HAP-1 (cell line): ENCODE measurements at regions not wholly inside any gene's neighbourhood (a gene's known extent, or its start where the extent isn't known, plus 50 kb on each side); places are given as distances from the start of the nearest gene placed in this dataset.

ENCODE experiments used
- DNase-seq, 2 experiments: peaks; one replicate each; pipeline ENCODE4 v3.0.0-alpha.2; 2016 to 2020; ENCODE audit warnings: low spot score in 2 of 2
- H3K27me3 ChIP-seq: fragments of 250-450 bp; sonication (Bioruptor Pico); 2 replicates; pipeline ENCODE4 v1.5.1; 2020; ENCODE audit warnings: low read depth, mild to moderate bottlenecking, moderate library complexity
- H3K36me3 ChIP-seq: fragments of 250-450 bp; sonication (Bioruptor Pico); replicated peaks from 2 replicates; pipeline ENCODE4 v1.5.1; 2020; ENCODE audit warnings: mild to moderate bottlenecking
- H3K4me1 ChIP-seq: fragments of 250-450 bp; sonication (Bioruptor Pico); 2 replicates; pipeline ENCODE4 v1.5.1; 2020; ENCODE audit warnings: mild to moderate bottlenecking
- H3K4me3 ChIP-seq: fragments of 250-450 bp; sonication (Bioruptor Pico); 2 replicates; pipeline ENCODE4 v1.5.1; 2020; ENCODE audit warnings: mild to moderate bottlenecking, moderate library complexity
- H3K9me3 ChIP-seq: fragments of 250-450 bp; sonication (Bioruptor Pico); 2 replicates; pipeline ENCODE4 v1.5.1; 2020; ENCODE audit warnings: mild to moderate bottlenecking, moderate library complexity
- in situ Hi-C: fragments of 300-500 bp; cut with MboI; formaldehyde crosslinking; loops from 3 replicates; pipeline ENCODE4 v1.14.3; 2020; ENCODE audit warnings: low sequenced_read_pairs, inconsistent platforms, mixed read lengths

- no peak for DNase-seq
- no peaks in the 10 kb centered on the region for H3K4me1 ChIP-seq
- no peaks in the 10 kb centered on the region; the same call in 1 of the 2 replicates for H3K9me3 ChIP-seq
- H3K4me3 ChIP-seq, result no peak overlapping the region
- no peaks in the 10 kb centered on the region for H3K36me3 ChIP-seq
- H3K27me3 ChIP-seq, result no peaks in the 10 kb centered on the region
- in situ Hi-C loops, result no loop called here
Measured at GRCh38 chr5:13331585-13331984, 612.9 kb downstream of the DNAH5 start.

- H3K27me3 ChIP-seq, result no peaks in the 10 kb centered on the region
- no peaks in the 10 kb centered on the region for H3K4me1 ChIP-seq
- H3K9me3 ChIP-seq, result no peaks in the 10 kb centered on the region; the same call in 1 of the 2 replicates
- in situ Hi-C loops, result no loop called here
- H3K36me3 ChIP-seq, result no peaks in the 10 kb centered on the region
- no peak for DNase-seq
- no peak overlapping the region for H3K4me3 ChIP-seq
Measured at GRCh38 chr5:13328316-13328715, 616.2 kb downstream of the DNAH5 start.

GRCh38 chr5:13325765-13326164 is 618.7 kb downstream of the DNAH5 start:
- Histone ChIP-seq H3K4me1 (no peaks in the 10 kb centered on the region), H3K9me3 (no peaks in the 10 kb centered on the region; the same call in 1 of the 2 replicates), H3K27me3 (no peaks in the 10 kb centered on the region), H3K36me3 (no peaks in the 10 kb centered on the region), H3K4me3 (no peak overlapping the region)
- no peak for DNase-seq
- in situ Hi-C loops, result no loop called here

GRCh38 chr5:13322769-13323168 is 621.7 kb downstream of the DNAH5 start:
- in situ Hi-C loops, result no loop called here
- no peaks in the 10 kb centered on the region for H3K4me1 ChIP-seq
- H3K36me3 ChIP-seq, result no peaks in the 10 kb centered on the region
- no peak overlapping the region for H3K4me3 ChIP-seq
- no peaks in the 10 kb centered on the region for H3K27me3 ChIP-seq
- no peak for DNase-seq
- H3K9me3 ChIP-seq, result no peaks in the 10 kb centered on the region; the same call in 1 of the 2 replicates

- no peak for DNase-seq
- in situ Hi-C loops, result no loop called here
- Histone ChIP-seq H3K27me3 (no peaks in the 10 kb centered on the region), H3K4me1 (no peaks in the 10 kb centered on the region), H3K36me3 (no peaks in the 10 kb centered on the region), H3K4me3 (no peak overlapping the region), H3K9me3 (no peaks in the 10 kb centered on the region)
Measured at GRCh38 chr5:13317654-13318053, 626.8 kb downstream of the DNAH5 start.

GRCh38 chr5:13316176-13316575 is 628.3 kb downstream of the DNAH5 start:
- in situ Hi-C loops, result no loop called here
- no peak overlapping the region for H3K4me3 ChIP-seq
- H3K36me3 ChIP-seq, result no peaks in the 10 kb centered on the region
- H3K4me1 ChIP-seq, result no peaks in the 10 kb centered on the region
- no peaks in the 10 kb centered on the region for H3K27me3 ChIP-seq
- no peak for DNase-seq
- no peaks in the 10 kb centered on the region for H3K9me3 ChIP-seq

GRCh38 chr5:13307480-13307879 is 637.0 kb downstream of the DNAH5 start:
- Histone ChIP-seq H3K27me3 (no peaks in the 10 kb centered on the region), H3K36me3 (no peaks in the 10 kb centered on the region), H3K4me3 (no peak overlapping the region), H3K4me1 (no peaks in the 10 kb centered on the region), H3K9me3 (no peaks in the 10 kb centered on the region)
- in situ Hi-C loops, result no loop called here
- DNase-seq, result no peak

- H3K4me3 ChIP-seq, result no peak overlapping the region
- no peaks in the 10 kb centered on the region for H3K27me3 ChIP-seq
- no peak for DNase-seq
- no peaks in the 10 kb centered on the region for H3K4me1 ChIP-seq
- no peaks in the 10 kb centered on the region for H3K36me3 ChIP-seq
- no peaks in the 10 kb centered on the region for H3K9me3 ChIP-seq
- in situ Hi-C loops, result no loop called here
Measured at GRCh38 chr5:13303445-13303844, 641.0 kb downstream of the DNAH5 start.

GRCh38 chr5:13278811-13279210 is 665.7 kb downstream of the DNAH5 start:
- in situ Hi-C loops, result no loop called here
- no peak for DNase-seq
- no peaks in the 10 kb centered on the region for H3K9me3 ChIP-seq
- H3K36me3 ChIP-seq, result no peaks in the 10 kb centered on the region
- H3K27me3 ChIP-seq, result no peaks in the 10 kb centered on the region
- no peaks in the 10 kb centered on the region for H3K4me1 ChIP-seq
- no peak overlapping the region for H3K4me3 ChIP-seq

GRCh38 chr5:13278148-13278547 is 666.3 kb downstream of the DNAH5 start:
- Histone ChIP-seq H3K27me3 (no peaks in the 10 kb centered on the region), H3K9me3 (no peaks in the 10 kb centered on the region), H3K4me3 (no peak overlapping the region), H3K36me3 (no peaks in the 10 kb centered on the region), H3K4me1 (no peaks in the 10 kb centered on the region)
- peak in 1 of 2 experiments; percentile 4 for DNase-seq
- in situ Hi-C loops, result no loop called here

- Histone ChIP-seq H3K9me3 (no peaks in the 10 kb centered on the region), H3K4me1 (no peaks in the 10 kb centered on the region), H3K27me3 (no peaks in the 10 kb centered on the region), H3K4me3 (no peak overlapping the region), H3K36me3 (no peaks in the 10 kb centered on the region)
- no peak for DNase-seq
- in situ Hi-C loops, result no loop called here
Measured at GRCh38 chr5:13276156-13276555, 668.3 kb downstream of the DNAH5 start.

- Histone ChIP-seq H3K27me3 (no peaks in the 10 kb centered on the region), H3K9me3 (no peaks in the 10 kb centered on the region), H3K36me3 (no peaks in the 10 kb centered on the region), H3K4me3 (no peak overlapping the region), H3K4me1 (no peaks in the 10 kb centered on the region)
- no peak for DNase-seq
- in situ Hi-C loops, result no loop called here
Measured at GRCh38 chr5:13263701-13264100, 680.8 kb downstream of the DNAH5 start.

- H3K4me1 ChIP-seq, result no peaks in the 10 kb centered on the region
- H3K9me3 ChIP-seq, result no peaks in the 10 kb centered on the region
- in situ Hi-C loops, result no loop called here
- no peak for DNase-seq
- no peaks in the 10 kb centered on the region for H3K27me3 ChIP-seq
- no peak overlapping the region for H3K4me3 ChIP-seq
- no peaks in the 10 kb centered on the region for H3K36me3 ChIP-seq
Measured at GRCh38 chr5:13253111-13253510, 691.4 kb downstream of the DNAH5 start.

GRCh38 chr5:13252699-13253098 is 691.8 kb downstream of the DNAH5 start:
- no peak for DNase-seq
- Histone ChIP-seq H3K4me1 (no peaks in the 10 kb centered on the region), H3K4me3 (no peak overlapping the region), H3K27me3 (no peaks in the 10 kb centered on the region), H3K9me3 (no peaks in the 10 kb centered on the region), H3K36me3 (no peaks in the 10 kb centered on the region)
- in situ Hi-C loops, result no loop called here

- DNase-seq, result no peak
- in situ Hi-C loops, result no loop called here
- no peaks in the 10 kb centered on the region for H3K9me3 ChIP-seq
- H3K4me1 ChIP-seq, result no peaks in the 10 kb centered on the region
- no peak overlapping the region for H3K4me3 ChIP-seq
- H3K27me3 ChIP-seq, result no peaks in the 10 kb centered on the region
- H3K36me3 ChIP-seq, result no peaks in the 10 kb centered on the region
Measured at GRCh38 chr5:13251623-13252376, 692.7 kb downstream of the DNAH5 start.
